ENCODE measurements at regions not wholly inside any gene's neighbourhood (a gene's known extent, or its start where the extent isn't known, plus 50 kb on each side); places are given as distances from the start of the nearest gene placed in this dataset.

DNA sequence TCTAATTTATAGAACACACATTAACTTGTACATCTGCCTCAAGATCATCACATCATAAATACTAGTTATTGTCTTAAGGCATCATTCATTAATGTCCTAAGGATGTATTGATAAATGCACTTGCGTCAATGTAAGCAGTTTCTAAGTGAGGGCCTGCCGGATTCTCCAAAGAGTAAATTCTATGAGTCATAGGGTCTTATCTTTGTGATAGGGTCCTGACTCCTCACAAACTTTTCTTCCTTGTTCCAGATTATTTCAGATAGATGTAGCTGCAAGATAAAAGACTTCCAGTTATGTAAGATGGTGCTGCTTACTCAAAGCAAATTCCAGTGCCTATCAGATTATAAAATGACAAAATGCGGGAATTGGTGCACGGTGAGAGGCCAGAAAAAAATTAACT lies 315.0 kb upstream of the SLC39A10 start:
- Histone ChIP-seq H2BK120ac (ENCODE audit: low read depth, low read length) (no peak overlapping the region), H3K9ac (ENCODE audit: low read length) (no peak overlapping the region), H3K18ac (ENCODE audit: low read depth in 1 of 2, low read length in 2 of 2) (no peak overlapping the region), H3K27me3 (ENCODE audit: control insufficient read depth in 1 of 2, insufficient read depth in 1 of 2, low read length in 2 of 2) (peaks cover 0 to 4% of the 10 kb centered on the region in 2 experiments), H2AK5ac (ENCODE audit: low read length, severe bottlenecking) (no peak overlapping the region), H4K8ac (ENCODE audit: low read length) (no peak overlapping the region), H3K23ac (ENCODE audit: low read length in 2 of 2) (no peak overlapping the region), H2BK5ac (ENCODE audit: low read depth, low read length, poor library complexity, severe bottlenecking) (no peak overlapping the region), H3K4ac (ENCODE audit: low read depth in 1 of 2, low read length in 2 of 2) (no peak overlapping the region), H3K4me1 (ENCODE audit: control insufficient read depth, insufficient read depth, low read depth, low read length) (no peaks in the 10 kb centered on the region), H3K36me3 (ENCODE audit: control insufficient read depth in 1 of 2, insufficient read depth in 2 of 2, low read depth in 1 of 2, low read length in 2 of 2) (no peaks in the 10 kb centered on the region), H3K14ac (ENCODE audit: low read length in 2 of 2) (no peak overlapping the region), H4K91ac (ENCODE audit: low read length) (no peak overlapping the region), H2AFZ (ENCODE audit: low read depth, low read length) (no peak overlapping the region), H3K79me1 (replicated peaks; ENCODE audit: low read length, poor library complexity, severe bottlenecking) (no peaks in the 10 kb centered on the region), H3K4me2 (ENCODE audit: low read length, poor library complexity, severe bottlenecking) (no peak overlapping the region), H2BK15ac (ENCODE audit: low read depth, poor library complexity, severe bottlenecking) (no peak overlapping the region), H2BK12ac (ENCODE audit: low read length in 2 of 2) (no peak overlapping the region), H3K9me3 (ENCODE audit: control insufficient read depth, low read length) (no peaks in the 10 kb centered on the region), H3K4me3 (ENCODE audit: insufficient read depth in 1 of 2, low read depth in 1 of 2, low read length in 2 of 2) (no peak overlapping the region), H3K27ac (ENCODE audit: low read length, poor library complexity, severe bottlenecking) (no peak overlapping the region)
- no peak for DNase-seq
- 88% methylated on average over 4 of the region's 4 CpGs for WGBS

GRCh38 chr2:195338856-195339255 lies 318.2 kb upstream of the SLC39A10 start:
- Histone ChIP-seq H4K91ac (ENCODE audit: low read length) (no peak overlapping the region), H3K4me1 (ENCODE audit: control insufficient read depth, insufficient read depth, low read depth, low read length) (no peaks in the 10 kb centered on the region), H3K79me1 (replicated peaks; ENCODE audit: low read length, poor library complexity, severe bottlenecking) (no peaks in the 10 kb centered on the region), H3K36me3 (ENCODE audit: control insufficient read depth in 1 of 2, insufficient read depth in 2 of 2, low read depth in 1 of 2, low read length in 2 of 2) (no peaks in the 10 kb centered on the region), H3K18ac (ENCODE audit: low read depth in 1 of 2, low read length in 2 of 2) (no peak overlapping the region), H3K14ac (ENCODE audit: low read length in 2 of 2) (no peak overlapping the region), H3K27ac (ENCODE audit: low read length, poor library complexity, severe bottlenecking) (no peak overlapping the region), H2AK5ac (ENCODE audit: low read length, severe bottlenecking) (no peak overlapping the region), H2BK5ac (ENCODE audit: low read depth, low read length, poor library complexity, severe bottlenecking) (no peak overlapping the region), H3K9me3 (ENCODE audit: control insufficient read depth, low read length) (no peaks in the 10 kb centered on the region), H3K9ac (ENCODE audit: low read length) (no peak overlapping the region), H3K4me2 (ENCODE audit: low read length, poor library complexity, severe bottlenecking) (no peak overlapping the region), H3K23ac (ENCODE audit: low read length in 2 of 2) (no peak overlapping the region), H3K27me3 (ENCODE audit: control insufficient read depth in 1 of 2, insufficient read depth in 1 of 2, low read length in 2 of 2) (peaks cover 0 to 4% of the 10 kb centered on the region in 2 experiments), H2BK15ac (ENCODE audit: low read depth, poor library complexity, severe bottlenecking) (no peak overlapping the region), H4K8ac (ENCODE audit: low read length) (no peak overlapping the region), H3K4me3 (ENCODE audit: insufficient read depth in 1 of 2, low read depth in 1 of 2, low read length in 2 of 2) (no peak overlapping the region), H3K4ac (ENCODE audit: low read depth in 1 of 2, low read length in 2 of 2) (no peak overlapping the region), H2BK120ac (ENCODE audit: low read depth, low read length) (no peak overlapping the region), H2AFZ (ENCODE audit: low read depth, low read length) (no peak overlapping the region), H2BK12ac (ENCODE audit: low read length in 2 of 2) (no peak overlapping the region)
- no peak for DNase-seq
- 74% methylated on average over 1 of the region's 1 CpG for WGBS

- H2AFZ ChIP-seq (ENCODE audit: low read depth, low read length): no peak overlapping the region
- no peak overlapping the region for H3K4me3 ChIP-seq (ENCODE audit: insufficient read depth in 1 of 2, low read depth in 1 of 2, low read length in 2 of 2)
- no peaks in the 10 kb centered on the region for H3K79me1 ChIP-seq (replicated peaks; ENCODE audit: low read length, poor library complexity, severe bottlenecking)
- H3K27ac ChIP-seq (ENCODE audit: low read length, poor library complexity, severe bottlenecking): no peak overlapping the region
- H3K27me3 ChIP-seq (ENCODE audit: control insufficient read depth in 1 of 2, insufficient read depth in 1 of 2, low read length in 2 of 2): peaks cover 0 to 4% of the 10 kb centered on the region in 2 experiments
- no peak overlapping the region for H2BK12ac ChIP-seq (ENCODE audit: low read length in 2 of 2)
- no peak overlapping the region for H3K23ac ChIP-seq (ENCODE audit: low read length in 2 of 2)
- no peak overlapping the region for H2AK5ac ChIP-seq (ENCODE audit: low read length, severe bottlenecking)
- H4K91ac ChIP-seq (ENCODE audit: low read length): no peak overlapping the region
- no CpG with 5 or more reads among the region's 2 CpGs for WGBS
- no peak overlapping the region for H3K4ac ChIP-seq (ENCODE audit: low read depth in 1 of 2, low read length in 2 of 2)
- H3K18ac ChIP-seq (ENCODE audit: low read depth in 1 of 2, low read length in 2 of 2): no peak overlapping the region
- no peak for DNase-seq
- H2BK15ac ChIP-seq (ENCODE audit: low read depth, poor library complexity, severe bottlenecking): no peak overlapping the region
- H3K4me1 ChIP-seq (ENCODE audit: control insufficient read depth, insufficient read depth, low read depth, low read length): no peaks in the 10 kb centered on the region
- no peak overlapping the region for H3K14ac ChIP-seq (ENCODE audit: low read length in 2 of 2)
- H2BK5ac ChIP-seq (ENCODE audit: low read depth, low read length, poor library complexity, severe bottlenecking): no peak overlapping the region
- H4K8ac ChIP-seq (ENCODE audit: low read length): no peak overlapping the region
- H3K36me3 ChIP-seq (ENCODE audit: control insufficient read depth in 1 of 2, insufficient read depth in 2 of 2, low read depth in 1 of 2, low read length in 2 of 2): no peaks in the 10 kb centered on the region
- no peaks in the 10 kb centered on the region for H3K9me3 ChIP-seq (ENCODE audit: control insufficient read depth, low read length)
- no peak overlapping the region for H2BK120ac ChIP-seq (ENCODE audit: low read depth, low read length)
- no peak overlapping the region for H3K9ac ChIP-seq (ENCODE audit: low read length)
- no peak overlapping the region for H3K4me2 ChIP-seq (ENCODE audit: low read length, poor library complexity, severe bottlenecking)
These were observed 319.4 kb upstream of the SLC39A10 start for GRCh38 chr2:195337597-195337996.

DNA sequence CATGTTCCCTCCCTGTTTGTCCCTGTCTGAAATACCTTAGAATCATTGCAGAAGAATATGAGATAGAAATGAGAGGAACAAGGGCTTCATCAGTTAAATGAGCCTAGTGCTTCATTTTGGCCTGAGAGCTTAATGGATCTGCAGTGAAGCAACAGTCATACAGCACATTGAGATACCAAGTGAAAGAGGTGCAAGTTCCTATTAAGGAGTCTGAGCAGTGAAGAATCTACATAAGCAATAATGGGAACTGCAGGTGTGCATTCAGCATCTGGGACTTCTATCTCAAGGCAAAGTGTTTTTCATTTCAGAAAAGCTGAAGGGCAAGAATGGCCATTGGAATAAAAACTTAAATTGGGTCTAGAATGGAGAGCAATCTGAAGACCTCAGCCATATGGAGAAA lies 323.2 kb upstream of the SLC39A10 start:
- Histone ChIP-seq H4K91ac (ENCODE audit: low read length) (no peak overlapping the region), H2BK15ac (ENCODE audit: low read depth, poor library complexity, severe bottlenecking) (no peak overlapping the region), H2AK5ac (ENCODE audit: low read length, severe bottlenecking) (no peak overlapping the region), H3K18ac (ENCODE audit: low read depth in 1 of 2, low read length in 2 of 2) (no peak overlapping the region), H3K4me1 (ENCODE audit: control insufficient read depth, insufficient read depth, low read depth, low read length) (no peaks in the 10 kb centered on the region), H3K4me3 (ENCODE audit: insufficient read depth in 1 of 2, low read depth in 1 of 2, low read length in 2 of 2) (no peak overlapping the region), H3K23ac (ENCODE audit: low read length in 2 of 2) (no peak overlapping the region), H4K8ac (ENCODE audit: low read length) (no peak overlapping the region), H3K9ac (ENCODE audit: low read length) (no peak overlapping the region), H2BK12ac (ENCODE audit: low read length in 2 of 2) (no peak overlapping the region), H3K14ac (ENCODE audit: low read length in 2 of 2) (no peak overlapping the region), H3K27ac (ENCODE audit: low read length, poor library complexity, severe bottlenecking) (no peak overlapping the region), H3K4me2 (ENCODE audit: low read length, poor library complexity, severe bottlenecking) (no peak overlapping the region), H2BK5ac (ENCODE audit: low read depth, low read length, poor library complexity, severe bottlenecking) (no peak overlapping the region), H3K79me1 (replicated peaks; ENCODE audit: low read length, poor library complexity, severe bottlenecking) (no peaks in the 10 kb centered on the region), H2AFZ (ENCODE audit: low read depth, low read length) (no peak overlapping the region), H2BK120ac (ENCODE audit: low read depth, low read length) (no peak overlapping the region), H3K27me3 (ENCODE audit: control insufficient read depth in 1 of 2, insufficient read depth in 1 of 2, low read length in 2 of 2) (peaks cover 0 to 2% of the 10 kb centered on the region in 2 experiments), H3K9me3 (ENCODE audit: control insufficient read depth, low read length) (no peaks in the 10 kb centered on the region), H3K36me3 (ENCODE audit: control insufficient read depth in 1 of 2, insufficient read depth in 2 of 2, low read depth in 1 of 2, low read length in 2 of 2) (no peaks in the 10 kb centered on the region), H3K4ac (ENCODE audit: low read depth in 1 of 2, low read length in 2 of 2) (no peak overlapping the region)
- DNase-seq: no peak
